ENCODE measurements at regions not wholly inside any gene's neighbourhood (a gene's known extent, or its start where the extent isn't known, plus 50 kb on each side); places are given as distances from the start of the nearest gene placed in this dataset.

GRCh38 chrX:9091258-9091657 is 57.3 kb upstream of the FAM9B start:
- CTCF ChIA-PET: no interaction called here
- intact Hi-C loops (cut with micrococcal nuclease): no loop called here

GRCh38 chrX:9102956-9103355 is 69.0 kb upstream of the FAM9B start:
- H3K27me3 ChIP-seq (ENCODE audit: low read length): no peaks in the 10 kb centered on the region
- H3K9ac ChIP-seq (ENCODE audit: low read length): no peak overlapping the region
- BruUV-seq (replicated peaks): no TSS peak
- no peak for TF ChIP-seq EZH2 (IDR thresholded peaks at IDR 0.05; ENCODE audit: low read length, unreplicated experiment)
- H2AFZ ChIP-seq (ENCODE audit: low read length): no peak overlapping the region
- H3F3A ChIP-seq (ENCODE audit: low read length, unreplicated experiment): no peaks in the 10 kb centered on the region
- ChIA-PET POLR2A (ENCODE audit: unreplicated experiment) (no interaction called here), CTCF (no interaction called here)
- H3K9me3 ChIP-seq (ENCODE audit: low read length): no peaks in the 10 kb centered on the region
- no peaks in the 10 kb centered on the region for H3K79me2 ChIP-seq (ENCODE audit: low read length)
- H3K4me2 ChIP-seq (ENCODE audit: low read length): no peak overlapping the region
- H4K20me1 ChIP-seq (ENCODE audit: low read length): no peaks in the 10 kb centered on the region
- no peaks in the 10 kb centered on the region for H3K36me3 ChIP-seq (ENCODE audit: low read depth, low read length)
- ATAC-seq: no peak
- H3K4me3 ChIP-seq (ENCODE audit: low read length): no peak overlapping the region
- intact Hi-C loops (cut with micrococcal nuclease): no loop called here
- no peak for DNase-seq
- 0 out of 2 replicates have a peak, but pooled peaks cover 4% of the 10 kb centered on the region for H3K4me1 ChIP-seq (ENCODE audit: insufficient read depth, low read length)
- no peaks in the 10 kb centered on the region for H3K9me2 ChIP-seq (replicated peaks; ENCODE audit: low read length)
- H3K27ac ChIP-seq (ENCODE audit: low read length): no peak overlapping the region

More at GRCh38 chrX:9091258-9091657, 57.3 kb upstream of the FAM9B start:
- Histone ChIP-seq H3K4me2 (ENCODE audit: low read length) (no peak overlapping the region), H3K9ac (ENCODE audit: low read length) (no peak overlapping the region), H3K27ac (ENCODE audit: low read length) (no peak overlapping the region), H3K79me2 (ENCODE audit: low read length) (no peaks in the 10 kb centered on the region), H2AFZ (ENCODE audit: low read length) (no peak overlapping the region), H3K4me1 (ENCODE audit: insufficient read depth, low read length) (no peaks in the 10 kb centered on the region), H3K27me3 (ENCODE audit: low read length) (no peaks in the 10 kb centered on the region), H3K36me3 (ENCODE audit: low read depth, low read length) (no peaks in the 10 kb centered on the region), H3K9me3 (ENCODE audit: low read length) (no peaks in the 10 kb centered on the region), H3F3A (ENCODE audit: low read length, unreplicated experiment) (no peaks in the 10 kb centered on the region), H4K20me1 (ENCODE audit: low read length) (no peaks in the 10 kb centered on the region), H3K9me2 (replicated peaks; ENCODE audit: low read length) (no peaks in the 10 kb centered on the region), H3K4me3 (ENCODE audit: low read length) (no peak overlapping the region)
- no peak for ATAC-seq
- no TSS peak for BruUV-seq (replicated peaks)
- no peak for TF ChIP-seq CTCF (conservative IDR thresholded peaks at IDR 0.05; ENCODE audit: low read depth, low read length)
- TF ChIP-seq EZH2phosphoT487 (IDR thresholded peaks at IDR 0.05; ENCODE audit: borderline replicate concordance, low read length): no peak
- no peak for TF ChIP-seq EZH2 (IDR thresholded peaks at IDR 0.05; ENCODE audit: low read length, unreplicated experiment)
- no peak for DNase-seq
- POLR2A ChIA-PET (ENCODE audit: unreplicated experiment): no interaction called here

GRCh38 chrX:9108054-9108453 is 74.1 kb upstream of the FAM9B start:
- Histone ChIP-seq H3F3A (ENCODE audit: low read length, unreplicated experiment) (no peaks in the 10 kb centered on the region), H3K4me3 (ENCODE audit: low read length) (no peak overlapping the region), H4K20me1 (ENCODE audit: low read length) (no peaks in the 10 kb centered on the region), H3K27ac (ENCODE audit: low read length) (no peak overlapping the region), H3K27me3 (ENCODE audit: low read length) (no peaks in the 10 kb centered on the region), H3K79me2 (ENCODE audit: low read length) (no peaks in the 10 kb centered on the region), H3K36me3 (ENCODE audit: low read depth, low read length) (no peaks in the 10 kb centered on the region), H3K4me2 (ENCODE audit: low read length) (no peak overlapping the region), H3K9me2 (replicated peaks; ENCODE audit: low read length) (no peaks in the 10 kb centered on the region), H3K4me1 (ENCODE audit: insufficient read depth, low read length) (0 out of 2 replicates have a peak, but pooled peaks cover 4% of the 10 kb centered on the region), H3K9me3 (ENCODE audit: low read length) (no peaks in the 10 kb centered on the region), H2AFZ (ENCODE audit: low read length) (no peak overlapping the region), H3K9ac (ENCODE audit: low read length) (no peak overlapping the region)
- ATAC-seq: no peak
- POLR2A ChIA-PET (ENCODE audit: unreplicated experiment): no interaction called here
- intact Hi-C loops (cut with micrococcal nuclease): loop anchor here (5.0 kb wide), 1 partner anchor 44 kb away; no protein-coding TSS in a partner anchor
- TF ChIP-seq CTCF (conservative IDR thresholded peaks at IDR 0.05; ENCODE audit: low read depth, low read length) (no peak), EZH2 (IDR thresholded peaks at IDR 0.05; ENCODE audit: low read length, unreplicated experiment) (no peak), EZH2phosphoT487 (IDR thresholded peaks at IDR 0.05; ENCODE audit: borderline replicate concordance, low read length) (no peak)
- BruUV-seq (replicated peaks): no TSS peak
- CTCF ChIA-PET: no interaction called here
- no peak for DNase-seq

Data from PC-3 (cell line).